OCI-LY1 (cell line): ENCODE measurements at regions not wholly inside any gene's neighbourhood (a gene's known extent, or its start where the extent isn't known, plus 50 kb on each side); places are given as distances from the start of the nearest gene placed in this dataset.

Experiments used
- CTCF ChIP-seq: fragments of 200-600 bp; sonication (generic), shearing (Covaris generic); IDR thresholded peaks from 2 replicates; pipeline ENCODE4 v1.5.1; 2017; ENCODE audit warnings: mild to moderate bottlenecking, antibody characterized with exemption, low read length, moderate library complexity, mixed read lengths
- EZH2 ChIP-seq: fragments of 200-600 bp; sonication (generic), shearing (Covaris generic); IDR thresholded peaks from 2 replicates; pipeline ENCODE4 v1.8.0; 2017; ENCODE audit warnings: borderline replicate concordance, mixed run types, mild to moderate bottlenecking, antibody characterized with exemption, low read length, moderate library complexity, mixed read lengths

DNA sequence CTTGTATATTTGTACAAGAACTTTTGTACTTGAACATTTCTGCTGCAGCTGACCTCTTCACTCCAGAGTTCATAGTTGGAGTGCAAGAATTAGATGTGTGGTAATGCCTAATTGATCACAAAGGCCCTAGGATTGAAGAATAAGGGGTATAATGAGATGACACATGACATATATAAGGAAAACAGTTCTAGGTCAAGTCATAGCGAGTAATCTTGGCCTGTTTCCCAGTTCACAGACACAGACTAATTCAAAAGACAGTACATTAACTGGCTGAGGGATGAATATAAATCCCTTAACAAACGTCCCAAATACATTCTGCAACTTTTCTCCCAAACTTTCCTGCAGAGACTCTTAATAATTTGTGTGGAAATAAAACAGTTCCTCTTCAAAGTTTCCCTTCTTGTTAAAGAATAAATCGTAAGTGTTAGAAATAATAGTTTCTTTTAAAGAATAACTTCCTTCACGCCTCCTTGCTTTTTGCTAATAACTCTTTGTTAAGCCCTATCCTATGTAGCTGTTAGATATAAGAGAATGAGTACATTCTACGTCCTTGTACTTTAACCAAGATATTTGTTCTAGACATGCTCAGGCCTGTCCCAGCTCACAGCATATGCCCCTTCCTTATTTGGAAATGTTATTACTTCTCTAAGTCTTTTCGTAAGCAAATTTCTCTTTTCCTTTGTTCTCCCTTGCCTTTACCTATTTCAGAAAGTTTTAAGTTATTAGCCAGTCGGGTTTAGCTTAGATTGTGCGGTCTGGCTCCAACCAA lies 556.4 kb upstream of the CTNND2 start:
- TF ChIP-seq EZH2 (no peak), CTCF (no peak)
